B cell (primary cell): ENCODE measurements at regions not wholly inside any gene's neighbourhood (a gene's known extent, or its start where the extent isn't known, plus 50 kb on each side); places are given as distances from the start of the nearest gene placed in this dataset.

ENCODE experiments used
- ATAC-seq: fragments of 200-7000 bp; cut with Tn5 transposase; one replicate; pipeline ENCODE4 v1.10.0; 2021; ENCODE audit warnings: low read depth, mild to moderate bottlenecking, moderate number of reproducible peaks, moderate library complexity
- CTCF ChIA-PET: fragments of 350-600 bp; sonication (Branson Sonifier 250); formaldehyde crosslinking; loops from one replicate; lab custom pipeline; 2021; ENCODE audit warnings: antibody characterized with exemption, inconsistent platforms; lab: Charles Lee
- POLR2A ChIA-PET: fragments of 350-600 bp; sonication (Branson Sonifier 250); formaldehyde crosslinking; loops from one replicate; lab custom pipeline; 2021; ENCODE audit warnings: antibody characterized with exemption; lab: Charles Lee
- DNase-seq: peaks from one replicate; pipeline ENCODE4 v3.0.0; 2013
- H2AFZ ChIP-seq: 2 replicates; pipeline ENCODE4 v1.6.1; 2012; ENCODE audit warnings: mild to moderate bottlenecking, low read depth, low read length; ENCODE audit not compliant: insufficient read depth, poor library complexity, severe bottlenecking
- H3K27ac ChIP-seq, 2 donors: 1 replicate in 1 of 2; 2 replicates in 1 of 2; pipeline ENCODE4 v1.5.1; 2012 to 2013; ENCODE audit warnings: low read length in 2 of 2, mild to moderate bottlenecking in 2 of 2, moderate library complexity in 1 of 2
- H3K27me3 ChIP-seq, 4 experiments: fragments of 200-600 bp in 1 of 4; sonication (generic) in 1 of 4; replicated peaks in 1 of 4; 1 replicate in 2 of 4; 2 replicates in 2 of 4; pipeline versions ENCODE4 v1.6.1 to v1.7.0; 2013 to 2016; ENCODE audit warnings: low read length in 3 of 4, mild to moderate bottlenecking in 2 of 4, mixed read lengths in 1 of 4, moderate library complexity in 1 of 4; ENCODE audit not compliant: insufficient read depth in 4 of 4, control insufficient read depth in 3 of 4; ENCODE audit errors: control extremely low read depth in 1 of 4
- H3K36me3 ChIP-seq, 2 experiments: replicated peaks in 1 of 2; 1 replicate in 1 of 2; 2 replicates in 1 of 2; pipeline versions ENCODE4 v1.6.1 to v1.7.1; 2013; ENCODE audit warnings: low read length in 1 of 2; ENCODE audit not compliant: insufficient read depth in 2 of 2, control insufficient read depth in 1 of 2; ENCODE audit errors: control extremely low read depth in 1 of 2, extremely low read depth in 1 of 2
- H3K4me1 ChIP-seq, 2 donors: fragments of 200-600 bp in 1 of 2; sonication (generic) in 1 of 2; 1 replicate in 1 of 2; 2 replicates in 1 of 2; pipeline versions ENCODE4 v1.5.1 to v1.6.1; 2013 to 2017; ENCODE audit warnings: low read length in 2 of 2; ENCODE audit not compliant: control insufficient read depth in 2 of 2, insufficient read depth in 2 of 2
- H3K4me2 ChIP-seq: replicated peaks from 2 replicates; pipeline ENCODE3; 2012; ENCODE audit warnings: mild to moderate bottlenecking, low read depth, low read length; ENCODE audit not compliant: poor library complexity, severe bottlenecking
- H3K4me3 ChIP-seq, 5 experiments: fragments of 200-600 bp in 1 of 5; sonication (generic) in 1 of 5; 1 replicate in 3 of 5; 2 replicates in 2 of 5; pipeline versions ENCODE4 v1.5.1 to v1.7.0; 2011 to 2016; ENCODE audit warnings: low read length in 4 of 5, mild to moderate bottlenecking in 4 of 5, low read depth in 2 of 5, control low read depth in 1 of 5, moderate library complexity in 1 of 5; ENCODE audit not compliant: insufficient read depth in 1 of 5; ENCODE audit errors: control extremely low read depth in 1 of 5, extremely low read depth in 1 of 5
- H3K79me2 ChIP-seq: fragments of 200-600 bp; sonication (generic); one replicate; pipeline ENCODE4 v1.6.0; 2016; ENCODE audit warnings: low read length; ENCODE audit not compliant: control insufficient read depth, insufficient read depth
- H3K9ac ChIP-seq: fragments of 200-600 bp; sonication (generic); 2 replicates; pipeline ENCODE4 v1.6.1; 2017; ENCODE audit warnings: mild to moderate bottlenecking, low read length, moderate library complexity
- H3K9me3 ChIP-seq, 3 donors: one replicate each; pipeline versions ENCODE4 v1.6.1 to v1.7.1; 2013; ENCODE audit warnings: low read length in 2 of 3; ENCODE audit not compliant: control insufficient read depth in 2 of 3, insufficient read depth in 1 of 3; ENCODE audit errors: control extremely low read depth in 1 of 3
- H4K20me1 ChIP-seq: 2 replicates; pipeline ENCODE4 v1.6.0; 2012; ENCODE audit warnings: mild to moderate bottlenecking, low read length; ENCODE audit not compliant: insufficient read depth, control insufficient read depth, poor library complexity, severe bottlenecking
- H3K27ac Mint-ChIP-seq: one replicate; pipeline ENCODE4 v1.8.0; 2021; ENCODE audit warnings: mixed read lengths
- H3K27me3 Mint-ChIP-seq: one replicate; pipeline ENCODE4 v1.8.0; 2021; ENCODE audit warnings: mixed read lengths
- H3K4me1 Mint-ChIP-seq: one replicate; pipeline ENCODE4 v1.8.0; 2021; ENCODE audit warnings: mixed read lengths
- H3K4me3 Mint-ChIP-seq: one replicate; pipeline ENCODE4 v1.8.0; 2021; ENCODE audit warnings: mixed read lengths
- H3K9me3 Mint-ChIP-seq: one replicate; pipeline ENCODE4 v1.8.0; 2022; ENCODE audit warnings: mixed read lengths; ENCODE audit not compliant: insufficient read depth
- CTCF ChIP-seq: fragments of 200-600 bp; IDR thresholded peaks from one replicate; pipeline ENCODE4 v1.8.0; 2022; ENCODE audit warnings: antibody characterized with exemption, mild to moderate bottlenecking
- EZH2 ChIP-seq: IDR thresholded peaks from 2 replicates; pipeline ENCODE4 v1.6.1; 2012; ENCODE audit warnings: borderline replicate concordance, low read depth, mild to moderate bottlenecking, moderate library complexity, low read length; ENCODE audit not compliant: insufficient read depth, poor library complexity, severe bottlenecking
- WGBS: methylation state at CpG from one replicate; pipeline ENCODE4 v1.1.5; 2013; ENCODE audit warnings: missing lambda C conversion rate; ENCODE audit not compliant: insufficient coverage; 5-methylcytosine and 5-hydroxymethylcytosine counted together
- intact Hi-C: fragments of 100-400 bp; cut with micrococcal nuclease; formaldehyde crosslinking; loops from one replicate; pipeline ENCODE4 v1.10.0; 2022

- Mint-ChIP-seq H3K27ac (no peak overlapping the region), H3K27me3 (peaks cover 16% of the 10 kb centered on the region), H3K9me3 (no peaks in the 10 kb centered on the region), H3K4me1 (no peaks in the 10 kb centered on the region), H3K4me3 (no peak overlapping the region)
- Histone ChIP-seq H3K36me3 (no peaks in the 10 kb centered on the region), H3K79me2 (no peaks in the 10 kb centered on the region), H3K9me3 (no peaks in the 10 kb centered on the region), H3K9ac (no peak overlapping the region), H2AFZ (no peak overlapping the region), H3K27me3 (peaks cover 0 to 5% (median 0%) of the 10 kb centered on the region in 4 experiments), H3K27ac (no peak overlapping the region), H3K4me2 (no peak overlapping the region), H4K20me1 (no peaks in the 10 kb centered on the region), H3K4me3 (no peak overlapping the region), H3K4me1 (no peaks in the 10 kb centered on the region)
- no peak for DNase-seq
- no peak for ATAC-seq
- CTCF ChIA-PET: no interaction called here
- POLR2A ChIA-PET: no interaction called here
- WGBS: 100% methylated on average over 1 of the region's 2 CpGs
- TF ChIP-seq EZH2 (no peak), CTCF (no peak)
- intact Hi-C loops: no loop called here
Observed at GRCh38 chr4:100839712-100840111, 321.9 kb upstream of the EMCN start.

- H3K27ac Mint-ChIP-seq: no peak overlapping the region
Observed at GRCh38 chr4:100838286-100838685, 320.5 kb upstream of the EMCN start.

More at GRCh38 chr4:100838286-100838685, 320.5 kb upstream of the EMCN start:
- Histone ChIP-seq H3K27ac (no peak overlapping the region), H3K4me1 (no peaks in the 10 kb centered on the region), H3K9ac (no peak overlapping the region), H4K20me1 (no peaks in the 10 kb centered on the region), H3K4me2 (no peak overlapping the region), H3K4me3 (no peak overlapping the region), H3K79me2 (no peaks in the 10 kb centered on the region), H3K9me3 (no peaks in the 10 kb centered on the region), H3K27me3 (peaks cover 0 to 5% (median 0%) of the 10 kb centered on the region in 4 experiments), H2AFZ (no peak overlapping the region), H3K36me3 (no peaks in the 10 kb centered on the region)
- no peaks in the 10 kb centered on the region for H3K9me3 Mint-ChIP-seq
- no peak overlapping the region for H3K4me3 Mint-ChIP-seq
- TF ChIP-seq CTCF (no peak), EZH2 (no peak)
- WGBS: no CpG with 5 or more reads among the region's 1 CpG
- ATAC-seq (no peak), DNase-seq (no peak)
- intact Hi-C loops: no loop called here
- peaks cover 16% of the 10 kb centered on the region for H3K27me3 Mint-ChIP-seq
- H3K4me1 Mint-ChIP-seq: no peaks in the 10 kb centered on the region
- CTCF ChIA-PET: no interaction called here
- POLR2A ChIA-PET: no interaction called here
